ENCODE measurements at regions not wholly inside any gene's neighbourhood (a gene's known extent, or its start where the extent isn't known, plus 50 kb on each side); places are given as distances from the start of the nearest gene placed in this dataset.

DNA sequence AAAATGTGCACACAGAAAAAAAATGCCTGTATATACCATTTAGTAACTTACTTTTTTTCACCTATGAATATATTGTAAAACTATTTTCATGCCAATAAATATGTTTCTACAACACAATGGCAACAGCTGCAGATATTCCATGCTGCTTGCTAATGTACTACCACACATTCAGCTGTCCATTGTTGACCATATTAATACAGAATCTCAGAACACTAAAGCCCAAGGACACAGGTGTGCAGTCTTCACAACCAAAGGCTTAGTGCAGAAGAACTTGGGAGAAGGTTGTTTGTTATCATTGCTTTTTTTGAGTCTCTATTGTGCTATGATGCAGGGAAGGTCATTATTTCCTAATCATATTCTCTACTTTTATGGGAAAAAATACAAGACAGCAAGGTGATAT is 79.6 kb downstream of the DIPK2A start:
- dilution Hi-C loops (cut with MboI; ENCODE audit: extremely low pct_ligation_motif_present, low sequenced_read_pairs), result no loop called here
- no peak for TF ChIP-seq EZH2 (IDR thresholded peaks at IDR 0.05; ENCODE audit: low read length)
- Histone ChIP-seq H3K36me3 (ENCODE audit: control insufficient read depth in 2 of 2, extremely low read depth in 1 of 2, insufficient read depth in 2 of 2, low read length in 2 of 2) (no peaks in the 10 kb centered on the region), H3K4me2 (ENCODE audit: control insufficient read depth, extremely low read depth, insufficient read depth, low read depth, low read length) (no peak overlapping the region), H3K9ac (ENCODE audit: control insufficient read depth, extremely low read depth, insufficient read depth, low read length) (no peak overlapping the region), H3K27me3 (ENCODE audit: control insufficient read depth, extremely low read depth, insufficient read depth, low read length) (no peaks in the 10 kb centered on the region), H3K79me2 (ENCODE audit: control insufficient read depth, insufficient read depth, low read length) (no peaks in the 10 kb centered on the region), H3K9me1 (ENCODE audit: control insufficient read depth, extremely low read depth, insufficient read depth, low read length) (no peaks in the 10 kb centered on the region), H3K4me3 (ENCODE audit: control insufficient read depth in 2 of 3, extremely low read depth in 1 of 3, insufficient read depth in 2 of 3, low read depth in 1 of 3, low read length in 3 of 3) (no peak overlapping the region), H3K4me1 (ENCODE audit: control insufficient read depth, extremely low read depth, insufficient read depth, low read length) (peaks cover 18% of the 10 kb centered on the region), H2AFZ (ENCODE audit: control insufficient read depth, low read length) (no peak overlapping the region), H3K27ac (ENCODE audit: control insufficient read depth, insufficient read depth, low read length) (no peak overlapping the region), H4K20me1 (ENCODE audit: control insufficient read depth, extremely low read depth, insufficient read depth, low read length) (no peaks in the 10 kb centered on the region), H3K9me3 (ENCODE audit: control insufficient read depth, low read depth, low read length) (no peaks in the 10 kb centered on the region)
- DNase-seq (ENCODE audit: low read depth, low spot score), result no peak
- FAIRE-seq, result no peak

DNA sequence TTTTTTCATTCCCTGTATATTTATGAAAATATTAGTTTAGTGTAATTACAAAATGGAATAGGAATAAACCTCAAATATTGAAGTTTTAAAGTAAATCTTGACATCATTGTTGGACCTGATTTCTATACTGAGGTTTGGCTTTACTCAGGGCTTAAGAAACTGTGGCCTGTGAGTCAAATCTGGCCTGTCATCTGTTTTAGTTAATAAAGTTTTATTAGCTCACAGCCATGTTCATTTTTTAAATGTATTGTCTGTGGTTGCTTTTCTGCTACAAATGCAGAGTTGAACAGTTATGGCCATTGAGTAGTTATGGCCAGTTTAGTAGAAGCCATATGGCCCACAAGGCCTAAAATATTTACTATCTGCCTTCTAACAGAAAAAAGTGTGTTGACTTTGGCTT is 80.7 kb downstream of the DIPK2A start:
- no peak overlapping the region for H2AFZ ChIP-seq (ENCODE audit: control insufficient read depth, low read length)
- TF ChIP-seq, protein P1, sequence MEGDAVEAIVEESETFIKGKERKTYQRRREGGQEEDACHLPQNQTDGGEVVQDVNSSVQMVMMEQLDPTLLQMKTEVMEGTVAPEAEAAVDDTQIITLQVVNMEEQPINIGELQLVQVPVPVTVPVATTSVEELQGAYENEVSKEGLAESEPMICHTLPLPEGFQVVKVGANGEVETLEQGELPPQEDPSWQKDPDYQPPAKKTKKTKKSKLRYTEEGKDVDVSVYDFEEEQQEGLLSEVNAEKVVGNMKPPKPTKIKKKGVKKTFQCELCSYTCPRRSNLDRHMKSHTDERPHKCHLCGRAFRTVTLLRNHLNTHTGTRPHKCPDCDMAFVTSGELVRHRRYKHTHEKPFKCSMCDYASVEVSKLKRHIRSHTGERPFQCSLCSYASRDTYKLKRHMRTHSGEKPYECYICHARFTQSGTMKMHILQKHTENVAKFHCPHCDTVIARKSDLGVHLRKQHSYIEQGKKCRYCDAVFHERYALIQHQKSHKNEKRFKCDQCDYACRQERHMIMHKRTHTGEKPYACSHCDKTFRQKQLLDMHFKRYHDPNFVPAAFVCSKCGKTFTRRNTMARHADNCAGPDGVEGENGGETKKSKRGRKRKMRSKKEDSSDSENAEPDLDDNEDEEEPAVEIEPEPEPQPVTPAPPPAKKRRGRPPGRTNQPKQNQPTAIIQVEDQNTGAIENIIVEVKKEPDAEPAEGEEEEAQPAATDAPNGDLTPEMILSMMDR (optimal IDR thresholded peaks at IDR 0.05 in 1 of 3, IDR thresholded peaks at IDR 0.05 in 1 of 3, conservative IDR thresholded peaks at IDR 0.05 in 1 of 3; ENCODE audit: extremely low read depth in 1 of 3, insufficient read depth in 2 of 3, low read length in 3 of 3), result no peak
- TF ChIP-seq EZH2 (IDR thresholded peaks at IDR 0.05; ENCODE audit: low read length), result no peak
- no peak overlapping the region for H3K9ac ChIP-seq (ENCODE audit: control insufficient read depth, extremely low read depth, insufficient read depth, low read length)
- peaks cover 18% of the 10 kb centered on the region for H3K4me1 ChIP-seq (ENCODE audit: control insufficient read depth, extremely low read depth, insufficient read depth, low read length)
- no peaks in the 10 kb centered on the region for H3K9me1 ChIP-seq (ENCODE audit: control insufficient read depth, extremely low read depth, insufficient read depth, low read length)
- no peaks in the 10 kb centered on the region for H3K79me2 ChIP-seq (ENCODE audit: control insufficient read depth, insufficient read depth, low read length)
- no peak for FAIRE-seq
- dilution Hi-C loops (cut with MboI; ENCODE audit: extremely low pct_ligation_motif_present, low sequenced_read_pairs), result no loop called here
- H3K4me2 ChIP-seq (ENCODE audit: control insufficient read depth, extremely low read depth, insufficient read depth, low read depth, low read length), result no peak overlapping the region
- no peak overlapping the region for H3K27ac ChIP-seq (ENCODE audit: control insufficient read depth, insufficient read depth, low read length)
- no peak for DNase-seq (ENCODE audit: low read depth, low spot score)
- H3K9me3 ChIP-seq (ENCODE audit: control insufficient read depth, low read depth, low read length), result no peaks in the 10 kb centered on the region
- H3K27me3 ChIP-seq (ENCODE audit: control insufficient read depth, extremely low read depth, insufficient read depth, low read length), result no peaks in the 10 kb centered on the region
- H4K20me1 ChIP-seq (ENCODE audit: control insufficient read depth, extremely low read depth, insufficient read depth, low read length), result no peaks in the 10 kb centered on the region
- H3K36me3 ChIP-seq (ENCODE audit: control insufficient read depth in 2 of 2, extremely low read depth in 1 of 2, insufficient read depth in 2 of 2, low read length in 2 of 2), result no peaks in the 10 kb centered on the region
- no peak overlapping the region for H3K4me3 ChIP-seq (ENCODE audit: control insufficient read depth in 2 of 3, extremely low read depth in 1 of 3, insufficient read depth in 2 of 3, low read depth in 1 of 3, low read length in 3 of 3)

DNA sequence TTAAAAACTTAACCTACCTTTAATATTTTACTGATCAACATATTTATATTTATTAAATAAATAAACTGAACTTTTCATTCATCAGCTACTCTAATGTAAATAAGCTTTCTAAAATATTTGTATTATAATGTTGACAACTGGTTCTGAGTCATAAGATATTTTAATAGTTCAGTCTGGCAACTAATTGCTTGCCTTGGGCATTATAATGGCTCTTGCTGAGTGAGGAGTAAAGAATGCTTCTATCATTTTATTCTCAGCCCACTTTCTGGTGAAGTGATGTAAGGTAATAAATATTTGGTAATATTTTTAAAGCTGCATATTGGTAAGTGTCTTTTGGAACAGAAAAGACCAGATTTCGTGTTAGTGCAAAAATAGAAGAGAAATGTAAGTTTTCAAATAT is 81.5 kb downstream of the DIPK2A start:
- no peaks in the 10 kb centered on the region for H3K9me1 ChIP-seq (ENCODE audit: control insufficient read depth, extremely low read depth, insufficient read depth, low read length)
- H3K79me2 ChIP-seq (ENCODE audit: control insufficient read depth, insufficient read depth, low read length), result no peaks in the 10 kb centered on the region
- FAIRE-seq, result no peak
- H3K4me1 ChIP-seq (ENCODE audit: control insufficient read depth, extremely low read depth, insufficient read depth, low read length), result peaks cover 18% of the 10 kb centered on the region
- DNase-seq (ENCODE audit: low read depth, low spot score), result peak; percentile 28
- no peaks in the 10 kb centered on the region for H4K20me1 ChIP-seq (ENCODE audit: control insufficient read depth, extremely low read depth, insufficient read depth, low read length)
- H3K27me3 ChIP-seq (ENCODE audit: control insufficient read depth, extremely low read depth, insufficient read depth, low read length), result no peaks in the 10 kb centered on the region
- no peak overlapping the region for H3K4me3 ChIP-seq (ENCODE audit: control insufficient read depth in 2 of 3, extremely low read depth in 1 of 3, insufficient read depth in 2 of 3, low read depth in 1 of 3, low read length in 3 of 3)
- TF ChIP-seq, protein P1 (optimal IDR thresholded peaks at IDR 0.05 in 1 of 3, IDR thresholded peaks at IDR 0.05 in 1 of 3, conservative IDR thresholded peaks at IDR 0.05 in 1 of 3; ENCODE audit: extremely low read depth in 1 of 3, insufficient read depth in 2 of 3, low read length in 3 of 3), result no peak
- no peak overlapping the region for H2AFZ ChIP-seq (ENCODE audit: control insufficient read depth, low read length)
- no peaks in the 10 kb centered on the region for H3K9me3 ChIP-seq (ENCODE audit: control insufficient read depth, low read depth, low read length)
- H3K4me2 ChIP-seq (ENCODE audit: control insufficient read depth, extremely low read depth, insufficient read depth, low read depth, low read length), result peak overlapping the region; percentile 22
- H3K36me3 ChIP-seq (ENCODE audit: control insufficient read depth in 2 of 2, extremely low read depth in 1 of 2, insufficient read depth in 2 of 2, low read length in 2 of 2), result no peaks in the 10 kb centered on the region
- no peak overlapping the region for H3K9ac ChIP-seq (ENCODE audit: control insufficient read depth, extremely low read depth, insufficient read depth, low read length)
- no peak overlapping the region for H3K27ac ChIP-seq (ENCODE audit: control insufficient read depth, insufficient read depth, low read length)
- dilution Hi-C loops (cut with MboI; ENCODE audit: extremely low pct_ligation_motif_present, low sequenced_read_pairs), result no loop called here
